ENCODE measurements at regions not wholly inside any gene's neighbourhood (a gene's known extent, or its start where the extent isn't known, plus 50 kb on each side); places are given as distances from the start of the nearest gene placed in this dataset.

DNA sequence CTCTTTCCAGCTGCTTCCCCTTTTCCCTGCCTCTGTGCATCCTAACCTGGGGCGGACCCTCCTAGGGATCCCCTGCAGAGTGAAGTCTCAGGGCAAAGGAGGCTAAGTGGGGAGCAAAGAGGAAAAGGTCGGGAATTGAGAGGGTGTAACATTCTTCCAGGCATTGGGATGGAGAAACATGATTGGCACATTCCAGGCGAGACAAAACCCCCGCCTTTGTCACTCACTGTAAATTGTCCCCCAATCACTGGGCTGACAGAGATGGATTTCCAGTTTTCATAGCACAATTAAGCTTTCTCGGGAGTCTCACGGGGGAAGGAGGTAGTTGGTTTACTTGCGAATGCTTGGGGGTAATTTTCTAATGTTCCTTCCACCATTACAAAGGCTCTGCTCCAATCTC is 74.9 kb downstream of the MIAT start:
- TF ChIP-seq, protein P1, sequence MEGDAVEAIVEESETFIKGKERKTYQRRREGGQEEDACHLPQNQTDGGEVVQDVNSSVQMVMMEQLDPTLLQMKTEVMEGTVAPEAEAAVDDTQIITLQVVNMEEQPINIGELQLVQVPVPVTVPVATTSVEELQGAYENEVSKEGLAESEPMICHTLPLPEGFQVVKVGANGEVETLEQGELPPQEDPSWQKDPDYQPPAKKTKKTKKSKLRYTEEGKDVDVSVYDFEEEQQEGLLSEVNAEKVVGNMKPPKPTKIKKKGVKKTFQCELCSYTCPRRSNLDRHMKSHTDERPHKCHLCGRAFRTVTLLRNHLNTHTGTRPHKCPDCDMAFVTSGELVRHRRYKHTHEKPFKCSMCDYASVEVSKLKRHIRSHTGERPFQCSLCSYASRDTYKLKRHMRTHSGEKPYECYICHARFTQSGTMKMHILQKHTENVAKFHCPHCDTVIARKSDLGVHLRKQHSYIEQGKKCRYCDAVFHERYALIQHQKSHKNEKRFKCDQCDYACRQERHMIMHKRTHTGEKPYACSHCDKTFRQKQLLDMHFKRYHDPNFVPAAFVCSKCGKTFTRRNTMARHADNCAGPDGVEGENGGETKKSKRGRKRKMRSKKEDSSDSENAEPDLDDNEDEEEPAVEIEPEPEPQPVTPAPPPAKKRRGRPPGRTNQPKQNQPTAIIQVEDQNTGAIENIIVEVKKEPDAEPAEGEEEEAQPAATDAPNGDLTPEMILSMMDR (IDR thresholded peaks at IDR 0.05): no peak
- TF ChIP-seq POLR2A (IDR thresholded peaks at IDR 0.05): no peak

Data from prostate gland (tissue), 2 donors.